CD14-positive monocyte (primary cell): ENCODE measurements at regions not wholly inside any gene's neighbourhood (a gene's known extent, or its start where the extent isn't known, plus 50 kb on each side); places are given as distances from the start of the nearest gene placed in this dataset.

ENCODE experiments used
- DNase-seq, 3 donors: peaks; one replicate each; pipeline ENCODE4 v3.0.0-alpha.2; 2011 to 2022
- H2AFZ ChIP-seq: 2 replicates; pipeline ENCODE4 v1.6.0; 2012; ENCODE audit warnings: mild to moderate bottlenecking, low read depth, low read length, inconsistent platforms; ENCODE audit not compliant: insufficient read depth, poor library complexity, severe bottlenecking
- H3K27ac ChIP-seq, 2 donors: 1 replicate in 1 of 2; 2 replicates in 1 of 2; pipeline ENCODE4 v1.5.1; 2012 to 2013; ENCODE audit warnings: low read length in 2 of 2, control low read depth in 1 of 2, inconsistent platforms in 1 of 2, low read depth in 1 of 2, mild to moderate bottlenecking in 1 of 2
- H3K27me3 ChIP-seq, 2 donors: one replicate each; pipeline versions ENCODE4 v1.6.0 to v1.6.1; 2011 to 2013; ENCODE audit warnings: low read length in 2 of 2; ENCODE audit not compliant: control insufficient read depth in 2 of 2, insufficient read depth in 2 of 2
- H3K36me3 ChIP-seq, 2 donors: replicated peaks in 1 of 2; 1 replicate in 1 of 2; 2 replicates in 1 of 2; pipeline versions ENCODE4 v1.5.1 to v1.6.1; 2012 to 2013; ENCODE audit warnings: low read length in 2 of 2, control low read depth in 1 of 2, inconsistent platforms in 1 of 2, mild to moderate bottlenecking in 1 of 2; ENCODE audit not compliant: insufficient read depth in 2 of 2, control insufficient read depth in 1 of 2
- H3K4me1 ChIP-seq, 2 donors: 1 replicate in 1 of 2; 2 replicates in 1 of 2; pipeline versions ENCODE4 v1.5.1 to v1.6.1; 2012 to 2013; ENCODE audit warnings: low read length in 2 of 2, control low read depth in 1 of 2, inconsistent platforms in 1 of 2, mild to moderate bottlenecking in 1 of 2, moderate library complexity in 1 of 2; ENCODE audit not compliant: insufficient read depth in 2 of 2, control insufficient read depth in 1 of 2
- H3K4me2 ChIP-seq: replicated peaks from 2 replicates; pipeline ENCODE3; 2012; ENCODE audit warnings: low read length, moderate library complexity, mild to moderate bottlenecking; ENCODE audit not compliant: poor library complexity, severe bottlenecking; ENCODE audit errors: extremely low read depth
- H3K4me3 ChIP-seq, 3 experiments: fragments of 200-600 bp in 1 of 3; sonication (generic) in 1 of 3; replicated peaks in 1 of 3; 1 replicate in 2 of 3; 2 replicates in 1 of 3; pipeline ENCODE4 v1.5.1; 2011 to 2013; ENCODE audit warnings: low read length in 3 of 3, mild to moderate bottlenecking in 3 of 3, control low read depth in 2 of 3, low read depth in 2 of 3, inconsistent platforms in 1 of 3, moderate library complexity in 1 of 3
- H3K79me2 ChIP-seq: 2 replicates; pipeline ENCODE4 v1.6.0; 2012; ENCODE audit warnings: mild to moderate bottlenecking, control low read depth, inconsistent platforms, low read length, moderate library complexity; ENCODE audit not compliant: insufficient read depth
- H3K9ac ChIP-seq: 2 replicates; pipeline ENCODE4 v1.6.0; 2017; ENCODE audit warnings: low read length, mild to moderate bottlenecking; ENCODE audit not compliant: insufficient read depth, poor library complexity, severe bottlenecking
- H3K9me3 ChIP-seq, 2 donors: replicated peaks in 1 of 2; 1 replicate in 1 of 2; 2 replicates in 1 of 2; pipeline versions ENCODE4 v1.5.1 to v1.6.1; 2012 to 2013; ENCODE audit warnings: low read length in 2 of 2, control low read depth in 1 of 2; ENCODE audit not compliant: control insufficient read depth in 1 of 2, insufficient read depth in 1 of 2
- H4K20me1 ChIP-seq: 2 replicates; pipeline ENCODE4 v1.6.0; 2012; ENCODE audit warnings: mild to moderate bottlenecking, low read length, control low read depth, moderate library complexity; ENCODE audit not compliant: insufficient read depth
- H3K27ac Mint-ChIP-seq, 7 donors: one replicate each; pipeline ENCODE4 v1.8.0; 2020; ENCODE audit warnings: mild to moderate bottlenecking in 7 of 7, mixed read lengths in 7 of 7, moderate library complexity in 6 of 7, inconsistent platforms in 2 of 7
- H3K27me3 Mint-ChIP-seq, 3 donors: one replicate each; pipeline ENCODE4 v1.8.0; 2021 to 2022; ENCODE audit warnings: low read depth in 3 of 3, mild to moderate bottlenecking in 3 of 3, mixed read lengths in 3 of 3, moderate library complexity in 3 of 3, inconsistent platforms in 1 of 3
- H3K36me3 Mint-ChIP-seq, 2 donors: one replicate each; pipeline ENCODE4 v1.8.0; 2020; ENCODE audit warnings: mixed read lengths in 2 of 2, inconsistent platforms in 1 of 2, mild to moderate bottlenecking in 1 of 2
- H3K4me1 Mint-ChIP-seq: one replicate; pipeline ENCODE4 v1.8.0; 2020; ENCODE audit warnings: mild to moderate bottlenecking, mixed read lengths
- H3K4me3 Mint-ChIP-seq, 2 donors: one replicate each; pipeline ENCODE4 v1.8.0; 2020; ENCODE audit warnings: mild to moderate bottlenecking in 2 of 2, mixed read lengths in 2 of 2, moderate library complexity in 1 of 2
- H3K9me3 Mint-ChIP-seq, 7 donors: one replicate each; pipeline ENCODE4 v1.8.0; 2020 to 2022; ENCODE audit warnings: mixed read lengths in 7 of 7, mild to moderate bottlenecking in 6 of 7, moderate library complexity in 6 of 7, inconsistent platforms in 2 of 7
- CTCF ChIP-seq: fragments of 200-600 bp; IDR thresholded peaks from one replicate; pipeline ENCODE4 v1.8.0; 2022; ENCODE audit warnings: antibody characterized with exemption, mild to moderate bottlenecking
- WGBS: methylation state at CpG from one replicate; pipeline ENCODE4 v1.1.5; 2013; ENCODE audit warnings: missing lambda C conversion rate; ENCODE audit not compliant: insufficient coverage; 5-methylcytosine and 5-hydroxymethylcytosine counted together
- intact Hi-C, 2 donors: fragments of 100-400 bp; cut with micrococcal nuclease; formaldehyde crosslinking; loops; one replicate each; pipeline versions ENCODE4 v1.15.0 to v1.15.1; 2023

DNA sequence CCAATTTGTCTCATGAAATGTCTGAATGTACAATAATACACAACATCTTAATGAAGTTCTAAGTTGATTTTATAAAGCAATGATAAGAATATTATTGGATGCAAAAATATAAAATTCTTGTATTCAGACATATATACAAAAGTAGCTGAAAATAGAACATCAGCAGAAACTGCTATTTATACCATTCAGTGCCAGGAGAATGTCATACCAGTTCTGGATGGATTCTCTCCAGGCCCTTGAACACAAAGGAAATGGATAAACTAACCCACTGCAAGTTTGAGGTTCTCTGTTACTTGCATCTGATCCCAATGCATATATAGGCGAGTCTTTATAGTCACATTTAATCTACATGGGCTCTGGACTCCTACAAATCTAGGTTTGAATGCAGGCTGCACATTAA, 126.3 kb upstream of the KLF3 start:
- no CpG with 5 or more reads among the region's 1 CpG for WGBS
- no peak overlapping the region for H3K9ac ChIP-seq
- DNase-seq, result no peak

DNA sequence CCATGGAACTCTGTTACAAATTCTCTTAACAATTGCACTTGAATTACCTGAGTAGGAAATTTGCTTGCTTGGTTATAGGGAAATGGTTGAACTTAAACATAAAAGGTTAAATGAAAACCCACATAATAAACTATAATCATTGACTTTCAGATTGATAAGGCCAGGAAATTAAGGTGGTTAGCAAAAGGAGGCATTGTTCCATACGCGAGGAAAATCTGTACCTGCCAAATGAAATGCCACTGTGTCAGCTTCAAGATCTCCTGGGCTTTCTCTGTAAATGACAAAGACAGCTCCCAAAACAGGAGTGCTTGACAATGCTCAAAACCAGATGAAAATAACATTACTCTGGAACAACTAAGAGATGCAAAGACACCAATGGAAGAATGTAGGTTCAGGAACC, 125.5 kb upstream of the KLF3 start:
- no peak for DNase-seq
- peaks cover 15% of the 10 kb centered on the region for H3K4me1 Mint-ChIP-seq
- Histone ChIP-seq H3K79me2 (no peaks in the 10 kb centered on the region), H3K4me2 (no peak overlapping the region), H3K27me3 (no peaks in the 10 kb centered on the region), H3K27ac (no peak overlapping the region), H3K4me3 (no peak overlapping the region), H2AFZ (no peak overlapping the region), H4K20me1 (no peaks in the 10 kb centered on the region), H3K36me3 (no peaks in the 10 kb centered on the region), H3K9me3 (no peaks in the 10 kb centered on the region), H3K9ac (no peak overlapping the region), H3K4me1 (peaks cover 14 to 16% of the 10 kb centered on the region in 2 donors)
- H3K4me3 Mint-ChIP-seq, result no peak overlapping the region
- peaks cover 0 to 2% of the 10 kb centered on the region in 2 donors for H3K36me3 Mint-ChIP-seq
- H3K9me3 Mint-ChIP-seq, result peaks cover 0 to 4% (median 0%) of the 10 kb centered on the region in 7 donors
- WGBS, result no CpG with 5 or more reads among the region's 2 CpGs
- H3K27me3 Mint-ChIP-seq, result peaks cover 0 to 8% (median 0%) of the 10 kb centered on the region in 3 donors
- intact Hi-C loops, result no loop called here
- H3K27ac Mint-ChIP-seq, result no peak overlapping the region
- no peak for TF ChIP-seq CTCF

More for the DNA sequence above, 126.3 kb upstream of the KLF3 start:
- peaks cover 23% of the 10 kb centered on the region for H3K4me1 Mint-ChIP-seq
- Histone ChIP-seq H4K20me1 (no peaks in the 10 kb centered on the region), H3K9me3 (no peaks in the 10 kb centered on the region), H3K79me2 (no peaks in the 10 kb centered on the region), H3K36me3 (no peaks in the 10 kb centered on the region), H3K27me3 (no peaks in the 10 kb centered on the region), H2AFZ (no peak overlapping the region), H3K4me2 (no peak overlapping the region), H3K4me1 (peaks cover 20 to 23% of the 10 kb centered on the region in 2 donors), H3K27ac (no peak overlapping the region), H3K4me3 (no peak overlapping the region)
- peaks cover 0 to 4% (median 0%) of the 10 kb centered on the region in 7 donors for H3K9me3 Mint-ChIP-seq
- peaks cover 0 to 2% of the 10 kb centered on the region in 2 donors for H3K36me3 Mint-ChIP-seq
- H3K4me3 Mint-ChIP-seq, result no peak overlapping the region
- no peak overlapping the region for H3K27ac Mint-ChIP-seq
- H3K27me3 Mint-ChIP-seq, result peaks cover 0 to 8% (median 0%) of the 10 kb centered on the region in 3 donors
- TF ChIP-seq CTCF, result no peak
- intact Hi-C loops, result no loop called here
